Activated CD8-positive, alpha-beta memory T cell treated with anti-CD3 and anti-CD28 coated beads for 4 hours (primary cell): ENCODE measurements at regions not wholly inside any gene's neighbourhood (a gene's known extent, or its start where the extent isn't known, plus 50 kb on each side); places are given as distances from the start of the nearest gene placed in this dataset.

Experiments
- DNase-seq, 2 donors: peaks; one replicate each; pipeline ENCODE4 v3.0.0-alpha.2; 2020; ENCODE audit warnings: low read depth in 2 of 2

- DNase-seq, result no peak
Observed at GRCh38 chr18:39685303-39685902, 2119.8 kb upstream of the CELF4 start.

GRCh38 chr18:39681061-39681460, 2115.5 kb upstream of the CELF4 start:
- no peak for DNase-seq

GRCh38 chr18:39675906-39676305, 2110.3 kb upstream of the CELF4 start:
- DNase-seq, result no peak

GRCh38 chr18:39675368-39675767, 2109.8 kb upstream of the CELF4 start:
- DNase-seq, result no peak

- DNase-seq, result no peak
Observed at GRCh38 chr18:39672171-39672570, 2106.6 kb upstream of the CELF4 start.

- no peak for DNase-seq
Observed at GRCh38 chr18:39667905-39668304, 2102.3 kb upstream of the CELF4 start.

GRCh38 chr18:39666541-39666940, 2100.9 kb upstream of the CELF4 start:
- DNase-seq, result no peak

GRCh38 chr18:39661856-39662366, 2096.3 kb upstream of the CELF4 start:
- DNase-seq, result no peak

- no peak for DNase-seq
Observed at GRCh38 chr18:39660141-39660540, 2094.5 kb upstream of the CELF4 start.

- no peak for DNase-seq
Observed at GRCh38 chr18:39655341-39655740, 2089.7 kb upstream of the CELF4 start.

- DNase-seq, result no peak
Observed at GRCh38 chr18:39653221-39653620, 2087.6 kb upstream of the CELF4 start.

- DNase-seq, result no peak
Observed at GRCh38 chr18:39648616-39649015, 2083.0 kb upstream of the CELF4 start.

- DNase-seq, result no peak
Observed at GRCh38 chr18:39647627-39648534, 2082.3 kb upstream of the CELF4 start.

GRCh38 chr18:39638224-39638623, 2072.6 kb upstream of the CELF4 start:
- no peak for DNase-seq

GRCh38 chr18:39636931-39637330, 2071.3 kb upstream of the CELF4 start:
- no peak for DNase-seq

GRCh38 chr18:39635966-39636365, 2070.4 kb upstream of the CELF4 start:
- DNase-seq, result no peak

GRCh38 chr18:39635192-39635591, 2069.6 kb upstream of the CELF4 start:
- DNase-seq, result no peak

GRCh38 chr18:39627936-39628335, 2062.3 kb upstream of the CELF4 start:
- DNase-seq, result no peak

- DNase-seq, result no peak
Observed at GRCh38 chr18:39624961-39625360, 2059.4 kb upstream of the CELF4 start.

GRCh38 chr18:39622431-39622830, 2056.8 kb upstream of the CELF4 start:
- no peak for DNase-seq

GRCh38 chr18:39620551-39621168, 2055.1 kb upstream of the CELF4 start:
- DNase-seq, result no peak

- no peak for DNase-seq
Observed at GRCh38 chr18:39618265-39619003, 2052.8 kb upstream of the CELF4 start.
